Mammary epithelial cell (primary cell): ENCODE measurements at regions not wholly inside any gene's neighbourhood (a gene's known extent, or its start where the extent isn't known, plus 50 kb on each side); places are given as distances from the start of the nearest gene placed in this dataset.

Experiments
- CTCF ChIP-seq, 2 donors: IDR thresholded peaks in 1 of 2; conservative IDR thresholded peaks in 1 of 2; 2 replicates each; pipeline ENCODE4 v1.5.1; 2011 to 2012; ENCODE audit warnings: inconsistent platforms in 2 of 2, low read length in 2 of 2, mild to moderate bottlenecking in 2 of 2, control low read depth in 1 of 2, low read depth in 1 of 2; ENCODE audit not compliant: insufficient read depth in 1 of 2; ENCODE audit errors: extremely low read depth in 1 of 2
- EZH2 ChIP-seq: IDR thresholded peaks from 2 replicates; pipeline ENCODE4 v1.6.1; 2012; ENCODE audit warnings: low read length, inconsistent platforms, borderline replicate concordance

- TF ChIP-seq EZH2 (no peak), CTCF (conservative IDR thresholded peaks at IDR 0.05 in 1 of 2, IDR thresholded peaks at IDR 0.05 in 1 of 2; ENCODE audit: extremely low read depth in 1 of 2, insufficient read depth in 1 of 2, low read depth in 1 of 2, low read length in 2 of 2) (no peak)
These were observed 237.8 kb upstream of the ARSJ start for GRCh38 chr4:114217150-114217817.
